ENCODE measurements at regions not wholly inside any gene's neighbourhood (a gene's known extent, or its start where the extent isn't known, plus 50 kb on each side); places are given as distances from the start of the nearest gene placed in this dataset.

- intact Hi-C loops (cut with DNase I; ENCODE audit: low total_unique reads): no loop called here
- H3K4me3 ChIP-seq (ENCODE audit: low read depth, poor library complexity, severe bottlenecking): no peak overlapping the region
- WGBS, 2 donors: 78 to 84% methylated on average over 4 of the region's 4 CpGs
- TF ChIP-seq CTCF (IDR thresholded peaks at IDR 0.05): no peak
- peak in 1 of 2 donors; percentile 10 for DNase-seq (ENCODE audit: low spot score in 2 of 2)
Observed at GRCh38 chr1:47678464-47678980, 240.7 kb downstream of the FOXD2 start.

DNA sequence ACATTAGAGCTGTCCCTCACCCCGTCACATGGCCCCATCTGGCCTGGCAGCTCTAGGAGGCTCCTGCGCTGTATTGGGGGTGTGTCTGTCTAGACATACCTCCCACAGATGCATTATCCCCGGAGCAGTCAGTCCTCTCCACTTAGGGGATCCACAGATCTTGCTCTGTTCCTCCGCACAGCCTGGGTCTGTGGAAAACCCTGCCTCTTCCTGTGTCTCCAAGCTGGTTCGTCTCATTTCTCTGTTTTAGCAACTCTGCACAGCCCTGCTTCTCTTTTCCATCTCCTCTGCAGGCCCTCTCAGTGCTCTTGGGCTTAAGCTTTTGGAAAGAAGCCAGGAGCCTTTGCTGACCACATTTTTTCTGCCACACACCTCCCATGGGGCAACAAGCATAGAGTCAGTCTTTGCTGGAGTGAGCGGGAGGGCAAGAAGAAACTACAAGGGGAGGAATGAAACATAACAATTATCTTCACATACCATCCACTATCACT, 241.5 kb downstream of the FOXD2 start:
- no peak for TF ChIP-seq CTCF (IDR thresholded peaks at IDR 0.05)
- no peak for TF ChIP-seq POLR2A (IDR thresholded peaks at IDR 0.05)
- 60 to 63% methylated on average over 6 of the region's 6 CpGs for WGBS, 2 donors
- DNase-seq (ENCODE audit: low spot score in 2 of 2): peak in 1 of 2 donors; percentile 53
- H3K4me3 ChIP-seq (ENCODE audit: low read depth, poor library complexity, severe bottlenecking): no peak overlapping the region
- intact Hi-C loops (cut with DNase I; ENCODE audit: low total_unique reads): no loop called here

- WGBS, 2 donors: 90 to 94% methylated on average over 7 of the region's 7 CpGs
- H3K4me3 ChIP-seq (ENCODE audit: low read depth, poor library complexity, severe bottlenecking): no peak overlapping the region
- intact Hi-C loops (cut with DNase I; ENCODE audit: low total_unique reads): no loop called here
- DNase-seq (ENCODE audit: low spot score in 2 of 2): peak in 1 of 2 donors; percentile 68
- TF ChIP-seq CTCF (IDR thresholded peaks at IDR 0.05) (no peak), POLR2A (IDR thresholded peaks at IDR 0.05) (no peak)
Observed at GRCh38 chr1:47679826-47680225, 242.0 kb downstream of the FOXD2 start.

DNA sequence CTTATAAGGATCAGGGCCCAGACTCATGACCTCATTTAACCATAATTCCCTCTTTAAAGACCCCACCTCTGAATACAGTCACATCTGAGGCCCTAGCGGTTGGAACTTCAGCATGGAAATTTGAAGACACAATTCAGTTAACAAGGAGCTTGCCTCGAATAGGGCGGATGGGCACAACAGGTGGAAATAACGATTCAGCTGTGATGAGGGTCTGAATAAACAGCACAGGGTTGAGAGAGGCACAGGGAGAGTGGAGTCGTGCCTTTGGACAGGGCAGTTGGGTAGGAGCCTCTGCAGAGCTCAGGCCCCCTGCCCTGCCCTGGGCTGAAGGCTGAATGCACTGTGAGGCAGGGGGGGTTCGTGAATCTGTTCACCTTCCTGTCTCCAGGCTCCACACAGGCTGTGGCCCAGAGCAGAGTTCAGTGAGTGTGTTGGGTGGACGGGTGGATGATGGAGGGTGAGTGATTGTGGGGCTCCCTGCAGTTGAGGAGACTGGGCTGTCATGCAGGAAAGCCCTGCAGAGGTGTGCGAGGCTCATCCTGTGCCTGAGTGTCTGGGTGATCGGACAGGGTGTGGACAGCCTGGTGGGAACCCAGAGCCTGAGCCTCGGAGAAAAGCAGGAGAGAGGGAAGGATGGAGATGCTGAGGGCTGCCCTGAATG, 243.1 kb downstream of the FOXD2 start:
- no peak for TF ChIP-seq CTCF (IDR thresholded peaks at IDR 0.05)
- no peak for TF ChIP-seq POLR2A (IDR thresholded peaks at IDR 0.05)
- WGBS, 2 donors: 84 to 89% methylated on average over 10 of the region's 10 CpGs
- DNase-seq (ENCODE audit: low spot score in 2 of 2): peak in 1 of 2 donors; percentile 64
- no peak overlapping the region for H3K4me3 ChIP-seq (ENCODE audit: low read depth, poor library complexity, severe bottlenecking)
- intact Hi-C loops (cut with DNase I; ENCODE audit: low total_unique reads): no loop called here

- TF ChIP-seq POLR2A (IDR thresholded peaks at IDR 0.05) (no peak), CTCF (IDR thresholded peaks at IDR 0.05) (no peak)
- no peak overlapping the region for H3K4me3 ChIP-seq (ENCODE audit: low read depth, poor library complexity, severe bottlenecking)
- peak in 1 of 2 donors; percentile 46 for DNase-seq (ENCODE audit: low spot score in 2 of 2)
- 95% methylated on average over 4 of the region's 4 CpGs for WGBS, 2 donors
- intact Hi-C loops (cut with DNase I; ENCODE audit: low total_unique reads): no loop called here
Observed at GRCh38 chr1:47681735-47682134, 243.9 kb downstream of the FOXD2 start.

All from lower leg skin (tissue), 4 donors.